ENCODE measurements at regions not wholly inside any gene's neighbourhood (a gene's known extent, or its start where the extent isn't known, plus 50 kb on each side); places are given as distances from the start of the nearest gene placed in this dataset.

DNA sequence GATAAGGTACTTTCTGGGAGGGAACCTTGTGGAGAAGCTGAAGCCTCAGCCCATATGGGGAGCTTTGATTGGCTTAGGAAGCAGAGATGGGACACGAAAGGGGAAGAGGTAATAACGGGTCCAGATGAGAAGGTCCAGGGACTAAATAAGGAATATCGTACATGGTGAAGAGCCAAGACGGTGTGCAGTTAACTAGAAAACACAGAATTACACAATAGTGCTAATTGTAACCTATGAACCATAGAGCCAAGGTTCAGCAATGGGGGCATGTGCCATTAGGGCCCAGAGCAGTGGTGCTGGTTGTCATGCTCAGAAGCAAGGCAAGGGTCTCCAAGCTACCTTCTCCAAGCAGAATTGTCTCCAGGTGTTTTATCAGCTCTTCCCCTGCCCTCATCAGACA, 106.1 kb downstream of the IRS2 start:
- H2AFZ ChIP-seq (ENCODE audit: low read length): no peak overlapping the region
- no peak overlapping the region for H3K27ac ChIP-seq (ENCODE audit: low read length)
- no peaks in the 10 kb centered on the region for H3K9me3 ChIP-seq (ENCODE audit: low read length)
- CTCF ChIA-PET: no interaction called here
- no peak overlapping the region for H3K4me2 ChIP-seq (ENCODE audit: low read length)
- BruUV-seq (replicated peaks): no TSS peak
- H3K9ac ChIP-seq (ENCODE audit: low read length): no peak overlapping the region
- DNase-seq (no peak), ATAC-seq (no peak)
- H3F3A ChIP-seq (ENCODE audit: low read length, unreplicated experiment): no peaks in the 10 kb centered on the region
- POLR2A ChIA-PET (ENCODE audit: unreplicated experiment): no interaction called here
- no peaks in the 10 kb centered on the region for H4K20me1 ChIP-seq (ENCODE audit: low read length)
- intact Hi-C loops (cut with micrococcal nuclease): no loop called here
- no peaks in the 10 kb centered on the region for H3K27me3 ChIP-seq (ENCODE audit: low read length)
- no peaks in the 10 kb centered on the region for H3K79me2 ChIP-seq (ENCODE audit: low read length)
- H3K4me1 ChIP-seq (ENCODE audit: insufficient read depth, low read length): peaks cover 15% of the 10 kb centered on the region
- H3K36me3 ChIP-seq (ENCODE audit: low read depth, low read length): no peaks in the 10 kb centered on the region
- no peaks in the 10 kb centered on the region for H3K9me2 ChIP-seq (replicated peaks; ENCODE audit: low read length)
- H3K4me3 ChIP-seq (ENCODE audit: low read length): no peak overlapping the region
- TF ChIP-seq EZH2 (IDR thresholded peaks at IDR 0.05; ENCODE audit: low read length, unreplicated experiment) (no peak), EZH2phosphoT487 (IDR thresholded peaks at IDR 0.05; ENCODE audit: borderline replicate concordance, low read length) (no peak)
- TF ChIP-seq, protein P1, sequence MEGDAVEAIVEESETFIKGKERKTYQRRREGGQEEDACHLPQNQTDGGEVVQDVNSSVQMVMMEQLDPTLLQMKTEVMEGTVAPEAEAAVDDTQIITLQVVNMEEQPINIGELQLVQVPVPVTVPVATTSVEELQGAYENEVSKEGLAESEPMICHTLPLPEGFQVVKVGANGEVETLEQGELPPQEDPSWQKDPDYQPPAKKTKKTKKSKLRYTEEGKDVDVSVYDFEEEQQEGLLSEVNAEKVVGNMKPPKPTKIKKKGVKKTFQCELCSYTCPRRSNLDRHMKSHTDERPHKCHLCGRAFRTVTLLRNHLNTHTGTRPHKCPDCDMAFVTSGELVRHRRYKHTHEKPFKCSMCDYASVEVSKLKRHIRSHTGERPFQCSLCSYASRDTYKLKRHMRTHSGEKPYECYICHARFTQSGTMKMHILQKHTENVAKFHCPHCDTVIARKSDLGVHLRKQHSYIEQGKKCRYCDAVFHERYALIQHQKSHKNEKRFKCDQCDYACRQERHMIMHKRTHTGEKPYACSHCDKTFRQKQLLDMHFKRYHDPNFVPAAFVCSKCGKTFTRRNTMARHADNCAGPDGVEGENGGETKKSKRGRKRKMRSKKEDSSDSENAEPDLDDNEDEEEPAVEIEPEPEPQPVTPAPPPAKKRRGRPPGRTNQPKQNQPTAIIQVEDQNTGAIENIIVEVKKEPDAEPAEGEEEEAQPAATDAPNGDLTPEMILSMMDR (conservative IDR thresholded peaks at IDR 0.05; ENCODE audit: low read depth, low read length): no peak

DNA sequence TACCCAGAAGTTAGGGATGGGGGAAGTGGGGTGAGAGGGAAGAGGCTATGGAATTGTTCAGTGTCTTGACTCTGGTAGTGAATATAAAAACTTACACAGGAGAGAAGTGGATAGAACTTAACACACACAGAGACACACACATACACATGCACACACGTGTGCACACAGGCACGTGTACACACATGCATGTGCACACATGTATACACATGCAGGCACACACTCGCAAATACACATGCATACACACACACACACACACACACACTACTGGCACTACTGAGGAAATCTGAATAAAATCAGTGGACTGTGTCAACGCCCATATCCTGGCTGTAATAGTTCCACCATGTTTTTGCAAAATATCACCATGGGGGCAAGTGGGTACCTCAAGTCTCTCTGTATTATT, 107.9 kb downstream of the IRS2 start:
- no peak for ATAC-seq
- no peak overlapping the region for H3K27ac ChIP-seq (ENCODE audit: low read length)
- no peak overlapping the region for H3K9ac ChIP-seq (ENCODE audit: low read length)
- intact Hi-C loops (cut with micrococcal nuclease): no loop called here
- H3K9me3 ChIP-seq (ENCODE audit: low read length): no peaks in the 10 kb centered on the region
- TF ChIP-seq EZH2 (IDR thresholded peaks at IDR 0.05; ENCODE audit: low read length, unreplicated experiment) (no peak), EZH2phosphoT487 (IDR thresholded peaks at IDR 0.05; ENCODE audit: borderline replicate concordance, low read length) (no peak)
- TF ChIP-seq, protein P1 (conservative IDR thresholded peaks at IDR 0.05; ENCODE audit: low read depth, low read length): no peak
- no peak overlapping the region for H3K4me2 ChIP-seq (ENCODE audit: low read length)
- POLR2A ChIA-PET (ENCODE audit: unreplicated experiment): no interaction called here
- DNase-seq: no peak
- H3K27me3 ChIP-seq (ENCODE audit: low read length): no peaks in the 10 kb centered on the region
- no TSS peak for BruUV-seq (replicated peaks)
- no peaks in the 10 kb centered on the region for H4K20me1 ChIP-seq (ENCODE audit: low read length)
- H3K9me2 ChIP-seq (replicated peaks; ENCODE audit: low read length): no peaks in the 10 kb centered on the region
- H3K4me1 ChIP-seq (ENCODE audit: insufficient read depth, low read length): no peaks in the 10 kb centered on the region
- no peaks in the 10 kb centered on the region for H3K79me2 ChIP-seq (ENCODE audit: low read length)
- H3F3A ChIP-seq (ENCODE audit: low read length, unreplicated experiment): no peaks in the 10 kb centered on the region
- no peak overlapping the region for H3K4me3 ChIP-seq (ENCODE audit: low read length)
- no peak overlapping the region for H2AFZ ChIP-seq (ENCODE audit: low read length)
- CTCF ChIA-PET: no interaction called here
- no peaks in the 10 kb centered on the region for H3K36me3 ChIP-seq (ENCODE audit: low read depth, low read length)

DNA sequence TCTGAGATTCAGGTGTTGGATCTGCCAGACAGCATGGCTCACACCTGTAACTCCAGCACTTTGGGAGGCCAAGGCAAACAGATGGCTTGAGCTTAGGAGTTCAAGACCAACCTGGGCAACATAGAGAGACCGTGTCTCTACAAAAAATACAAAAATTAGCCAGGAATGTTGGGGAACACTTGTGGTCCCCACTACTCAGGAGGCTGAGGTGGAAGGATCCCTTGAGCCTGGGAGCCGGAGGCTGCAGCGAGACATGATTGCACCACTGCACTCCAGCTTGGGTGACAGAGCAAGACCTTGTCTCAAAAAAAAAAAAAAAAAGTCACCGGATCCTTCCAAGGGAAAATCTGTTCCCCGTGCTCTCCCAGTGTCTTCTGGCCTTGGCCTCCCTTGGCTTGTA, 109.2 kb downstream of the IRS2 start:
- Histone ChIP-seq H4K20me1 (ENCODE audit: low read length) (no peaks in the 10 kb centered on the region), H3K4me2 (ENCODE audit: low read length) (no peak overlapping the region), H3K9me3 (ENCODE audit: low read length) (no peaks in the 10 kb centered on the region), H3K36me3 (ENCODE audit: low read depth, low read length) (no peaks in the 10 kb centered on the region), H3K9me2 (replicated peaks; ENCODE audit: low read length) (no peaks in the 10 kb centered on the region), H3K9ac (ENCODE audit: low read length) (no peak overlapping the region), H3K4me3 (ENCODE audit: low read length) (no peak overlapping the region), H3K27ac (ENCODE audit: low read length) (no peak overlapping the region), H3K27me3 (ENCODE audit: low read length) (no peaks in the 10 kb centered on the region), H3K79me2 (ENCODE audit: low read length) (no peaks in the 10 kb centered on the region), H3F3A (ENCODE audit: low read length, unreplicated experiment) (no peaks in the 10 kb centered on the region), H3K4me1 (ENCODE audit: insufficient read depth, low read length) (no peaks in the 10 kb centered on the region), H2AFZ (ENCODE audit: low read length) (no peak overlapping the region)
- BruUV-seq (replicated peaks): no TSS peak
- ATAC-seq: no peak
- ChIA-PET POLR2A (ENCODE audit: unreplicated experiment) (no interaction called here), CTCF (no interaction called here)
- intact Hi-C loops (cut with micrococcal nuclease): no loop called here
- DNase-seq: no peak
- TF ChIP-seq EZH2 (IDR thresholded peaks at IDR 0.05; ENCODE audit: low read length, unreplicated experiment): no peak
- no peak for TF ChIP-seq EZH2phosphoT487 (IDR thresholded peaks at IDR 0.05; ENCODE audit: borderline replicate concordance, low read length)
- TF ChIP-seq, protein P1 (conservative IDR thresholded peaks at IDR 0.05; ENCODE audit: low read depth, low read length): no peak

Data from PC-3 (cell line).